IMR-90 (cell line): ENCODE measurements at regions not wholly inside any gene's neighbourhood (a gene's known extent, or its start where the extent isn't known, plus 50 kb on each side); places are given as distances from the start of the nearest gene placed in this dataset.

Source experiments
- CTCF ChIP-seq: conservative IDR thresholded peaks from 2 replicates; pipeline ENCODE4 v1.5.1; 2012; ENCODE audit warnings: mild to moderate bottlenecking, low read depth, low read length, improper control_type of control experiment
- POLR2A ChIP-seq: IDR thresholded peaks from 2 replicates; pipeline ENCODE4 v1.6.1; 2012; ENCODE audit warnings: mild to moderate bottlenecking, low read depth, low read length
- RAD21 ChIP-seq: IDR thresholded peaks from 2 replicates; pipeline ENCODE4 v1.6.1; 2012; ENCODE audit warnings: low read length, improper control_type of control experiment
- RCOR1 ChIP-seq: IDR thresholded peaks from 2 replicates; pipeline ENCODE4 v1.6.1; 2012; ENCODE audit warnings: mild to moderate bottlenecking, low read length, improper control_type of control experiment; ENCODE audit not compliant: insufficient replicate concordance

GRCh38 chr9:106060885-106061284, 366.5 kb downstream of the TMEM38B start:
- TF ChIP-seq CTCF (no peak), POLR2A (no peak), RAD21 (no peak), RCOR1 (no peak)
